ENCODE measurements at regions not wholly inside any gene's neighbourhood (a gene's known extent, or its start where the extent isn't known, plus 50 kb on each side); places are given as distances from the start of the nearest gene placed in this dataset.

DNA sequence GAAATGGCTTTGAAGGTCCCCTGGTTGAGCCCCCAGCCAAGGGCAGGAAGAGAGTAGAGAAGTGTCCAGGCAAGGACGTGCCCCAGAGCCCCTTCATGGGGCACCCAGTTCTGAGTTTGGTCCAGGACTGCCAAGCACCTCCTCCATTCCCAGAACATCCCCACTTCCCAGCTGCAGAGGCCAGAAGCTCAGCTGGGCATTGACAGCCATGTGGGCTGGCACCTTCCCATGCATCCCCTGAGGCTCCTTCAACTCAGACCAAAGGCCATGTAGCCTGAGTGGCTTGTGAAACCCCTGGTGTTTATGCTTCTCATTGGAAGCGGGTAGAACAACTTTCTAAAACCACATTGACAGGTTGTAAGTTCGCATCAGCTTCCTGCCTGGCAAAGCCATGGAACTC is 789.6 kb downstream of the TBC1D22A start:
- TF ChIP-seq, protein P1, sequence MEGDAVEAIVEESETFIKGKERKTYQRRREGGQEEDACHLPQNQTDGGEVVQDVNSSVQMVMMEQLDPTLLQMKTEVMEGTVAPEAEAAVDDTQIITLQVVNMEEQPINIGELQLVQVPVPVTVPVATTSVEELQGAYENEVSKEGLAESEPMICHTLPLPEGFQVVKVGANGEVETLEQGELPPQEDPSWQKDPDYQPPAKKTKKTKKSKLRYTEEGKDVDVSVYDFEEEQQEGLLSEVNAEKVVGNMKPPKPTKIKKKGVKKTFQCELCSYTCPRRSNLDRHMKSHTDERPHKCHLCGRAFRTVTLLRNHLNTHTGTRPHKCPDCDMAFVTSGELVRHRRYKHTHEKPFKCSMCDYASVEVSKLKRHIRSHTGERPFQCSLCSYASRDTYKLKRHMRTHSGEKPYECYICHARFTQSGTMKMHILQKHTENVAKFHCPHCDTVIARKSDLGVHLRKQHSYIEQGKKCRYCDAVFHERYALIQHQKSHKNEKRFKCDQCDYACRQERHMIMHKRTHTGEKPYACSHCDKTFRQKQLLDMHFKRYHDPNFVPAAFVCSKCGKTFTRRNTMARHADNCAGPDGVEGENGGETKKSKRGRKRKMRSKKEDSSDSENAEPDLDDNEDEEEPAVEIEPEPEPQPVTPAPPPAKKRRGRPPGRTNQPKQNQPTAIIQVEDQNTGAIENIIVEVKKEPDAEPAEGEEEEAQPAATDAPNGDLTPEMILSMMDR (IDR thresholded peaks at IDR 0.05; ENCODE audit: borderline replicate concordance, insufficient read depth, low read depth, low read length) = no peak
- H3K4me3 ChIP-seq (ENCODE audit: low read depth, low read length) = no peak overlapping the region

DNA sequence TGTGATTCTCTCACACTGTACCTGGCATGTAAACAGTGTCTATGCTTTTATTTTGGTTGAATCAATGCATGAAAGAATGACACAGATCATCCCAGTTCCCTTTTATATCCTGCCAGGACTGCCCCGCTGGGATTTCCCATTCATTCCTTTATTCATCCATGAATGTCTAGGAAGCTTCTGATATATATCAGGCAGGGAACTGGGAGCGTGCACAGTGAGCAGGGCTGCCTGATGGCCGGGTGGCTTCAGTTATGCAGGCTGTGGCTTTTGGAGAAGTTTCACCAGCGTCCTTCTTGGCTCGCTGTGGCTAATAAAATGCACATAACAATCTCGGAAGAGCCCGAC is 789.0 kb downstream of the TBC1D22A start:
- H3K4me3 ChIP-seq (ENCODE audit: low read depth, low read length) = no peak overlapping the region
- TF ChIP-seq, protein P1 (IDR thresholded peaks at IDR 0.05; ENCODE audit: borderline replicate concordance, insufficient read depth, low read depth, low read length) = no peak

DNA sequence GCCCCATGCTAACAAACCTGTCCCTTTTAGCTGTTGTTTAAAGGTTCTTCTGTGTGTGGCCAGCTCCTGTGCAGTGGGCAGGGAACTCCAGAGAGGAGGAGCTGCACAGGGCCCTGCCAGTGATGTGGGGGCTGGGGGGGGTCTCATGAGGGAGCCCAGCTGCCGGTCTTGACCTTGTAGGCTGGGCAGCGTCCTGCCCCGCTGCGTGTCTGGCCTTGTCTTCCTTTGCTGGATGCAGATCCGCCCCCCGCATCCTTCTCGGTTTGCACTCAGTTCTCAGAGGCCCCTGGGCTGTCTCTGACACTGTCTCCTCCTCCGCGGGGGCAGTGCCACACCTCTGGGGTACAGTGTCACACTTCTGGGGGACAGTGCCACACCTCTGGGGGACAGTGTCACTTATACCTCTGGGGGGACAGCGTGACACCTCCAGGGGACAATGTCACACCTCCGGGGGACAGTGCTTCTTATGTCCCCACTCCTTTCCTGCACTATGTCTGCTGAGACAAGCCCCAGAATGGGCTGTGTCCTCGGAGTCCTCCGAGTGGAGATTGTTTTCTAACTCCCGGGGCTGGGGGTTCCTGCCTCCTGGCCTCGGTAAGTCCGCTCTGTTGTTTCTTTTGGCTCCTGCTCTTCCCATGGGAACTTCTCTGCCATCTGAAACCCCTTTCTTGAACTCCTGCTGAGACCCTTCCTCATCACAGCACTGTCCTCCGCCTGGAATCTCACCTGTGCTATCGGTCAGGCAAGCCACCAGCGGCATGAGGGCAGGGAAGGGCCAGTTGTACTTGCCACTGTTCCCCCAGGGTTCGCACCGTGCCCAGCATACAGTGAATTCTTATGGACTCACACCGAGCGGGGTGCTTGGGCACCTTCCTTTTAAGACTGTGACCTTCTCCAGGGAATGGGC is 788.3 kb downstream of the TBC1D22A start:
- TF ChIP-seq, protein P1 (IDR thresholded peaks at IDR 0.05; ENCODE audit: borderline replicate concordance, insufficient read depth, low read depth, low read length) = no peak
- no peak overlapping the region for H3K4me3 ChIP-seq (ENCODE audit: low read depth, low read length)

DNA sequence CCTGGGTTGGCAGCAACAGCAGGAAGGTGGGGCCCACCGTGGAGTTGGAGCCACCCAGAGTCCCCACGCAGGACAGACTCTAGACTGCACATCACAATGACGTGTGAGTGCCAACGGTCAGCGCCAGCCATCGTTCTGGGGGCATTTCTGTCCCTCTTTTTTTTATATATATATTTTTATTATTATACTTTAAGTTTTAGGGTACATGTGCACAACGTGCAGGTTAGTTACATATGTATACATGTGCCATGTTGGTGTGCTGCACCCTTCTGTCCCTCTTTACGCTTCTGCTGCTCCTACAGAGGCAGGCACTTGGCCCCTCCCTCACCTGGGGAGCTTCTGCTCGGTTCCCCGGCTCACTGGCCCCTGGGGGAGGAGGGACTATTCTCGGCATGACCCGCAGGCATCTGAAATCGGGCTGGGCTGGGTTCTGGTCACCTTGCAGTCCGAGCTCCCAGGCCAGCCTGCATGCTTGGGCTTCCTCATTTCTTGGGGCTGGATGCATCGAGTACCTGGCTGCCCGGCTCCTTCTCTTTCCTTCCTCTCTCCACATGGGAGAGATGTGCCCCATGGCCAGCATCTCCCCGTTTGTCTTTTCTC is 787.4 kb downstream of the TBC1D22A start:
- TF ChIP-seq, protein P1 (IDR thresholded peaks at IDR 0.05; ENCODE audit: borderline replicate concordance, insufficient read depth, low read depth, low read length) = no peak
- no peak overlapping the region for H3K4me3 ChIP-seq (ENCODE audit: low read depth, low read length)

DNA sequence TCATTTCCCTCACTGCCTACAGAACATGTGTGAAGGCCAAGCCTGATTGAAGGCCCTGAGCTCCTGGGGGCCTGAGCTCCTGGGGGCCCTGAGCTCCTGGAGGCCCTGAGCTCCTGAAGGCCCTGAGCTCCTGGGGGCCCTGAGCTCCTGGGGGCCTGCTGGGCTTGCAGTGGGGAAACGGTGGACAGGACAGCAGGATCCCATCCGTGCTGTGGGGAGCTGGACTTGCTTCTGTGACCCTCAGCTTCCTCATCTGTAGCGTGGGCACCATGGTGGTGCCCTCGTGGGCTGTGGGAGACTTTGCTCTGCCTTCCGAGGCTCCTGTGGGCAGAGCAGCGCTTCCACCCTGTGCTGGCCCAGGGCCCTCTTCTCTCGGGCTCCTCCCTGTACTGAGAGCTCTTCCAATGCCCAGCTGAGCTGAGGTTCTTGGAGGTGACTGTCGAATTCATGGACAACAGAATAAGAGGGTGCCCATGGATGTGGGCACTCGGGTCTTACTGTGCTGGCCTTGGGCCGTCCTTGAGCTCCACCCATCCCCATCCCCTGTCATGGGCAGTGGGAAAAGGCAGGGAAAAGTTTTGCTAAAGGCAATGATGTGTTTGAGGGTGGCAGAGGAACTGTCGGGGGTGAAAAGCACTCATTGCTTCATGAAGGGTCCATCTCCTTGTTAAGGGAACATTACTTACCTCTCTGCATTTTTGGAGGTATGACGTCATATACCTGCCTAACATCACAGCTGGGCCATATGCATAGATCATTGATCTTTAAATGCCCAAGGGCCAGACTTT is 786.7 kb downstream of the TBC1D22A start:
- no peak overlapping the region for H3K4me3 ChIP-seq (ENCODE audit: low read depth, low read length)
- TF ChIP-seq, protein P1 (IDR thresholded peaks at IDR 0.05; ENCODE audit: borderline replicate concordance, insufficient read depth, low read depth, low read length) = no peak

DNA sequence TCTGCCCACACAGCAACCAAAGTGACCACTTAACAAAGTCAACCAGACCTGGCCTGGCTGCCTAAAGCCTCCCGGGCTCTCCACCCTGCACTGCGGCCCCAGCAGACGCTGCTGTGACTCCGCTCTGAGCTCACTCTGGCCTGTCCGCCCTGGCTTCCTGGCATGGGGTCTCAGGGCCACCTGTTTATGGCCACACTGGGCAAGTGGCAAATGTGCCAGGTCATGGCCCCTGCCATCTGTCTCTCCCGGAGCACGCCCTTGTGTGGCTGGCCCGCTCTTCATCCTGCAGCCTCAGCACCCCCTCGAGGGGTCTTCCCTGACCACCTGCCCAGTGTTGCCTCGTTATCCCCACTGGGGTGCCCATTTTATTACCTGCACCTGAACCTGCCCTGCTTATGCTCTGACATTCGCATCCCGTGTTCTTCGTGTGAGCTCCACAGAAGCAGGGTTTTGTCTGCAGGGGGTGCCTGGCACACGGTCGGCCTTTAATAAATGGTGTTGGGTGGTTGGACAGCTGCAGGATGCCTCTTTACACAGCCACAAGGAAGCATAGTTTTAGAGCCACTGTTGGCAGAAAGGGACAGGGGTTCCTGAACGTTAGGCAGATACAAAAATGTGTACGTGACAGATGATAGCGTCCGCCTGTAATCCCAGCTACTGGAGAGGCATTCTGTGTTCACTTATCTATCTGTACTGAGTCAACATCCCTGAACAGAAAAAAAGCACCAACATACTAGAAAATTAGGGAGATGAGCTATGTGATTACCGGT is 785.6 kb downstream of the TBC1D22A start:
- H3K4me3 ChIP-seq (ENCODE audit: low read depth, low read length) = no peak overlapping the region
- TF ChIP-seq, protein P1 (IDR thresholded peaks at IDR 0.05; ENCODE audit: borderline replicate concordance, insufficient read depth, low read depth, low read length) = no peak
